ENCODE measurements at regions not wholly inside any gene's neighbourhood (a gene's known extent, or its start where the extent isn't known, plus 50 kb on each side); places are given as distances from the start of the nearest gene placed in this dataset.

DNA sequence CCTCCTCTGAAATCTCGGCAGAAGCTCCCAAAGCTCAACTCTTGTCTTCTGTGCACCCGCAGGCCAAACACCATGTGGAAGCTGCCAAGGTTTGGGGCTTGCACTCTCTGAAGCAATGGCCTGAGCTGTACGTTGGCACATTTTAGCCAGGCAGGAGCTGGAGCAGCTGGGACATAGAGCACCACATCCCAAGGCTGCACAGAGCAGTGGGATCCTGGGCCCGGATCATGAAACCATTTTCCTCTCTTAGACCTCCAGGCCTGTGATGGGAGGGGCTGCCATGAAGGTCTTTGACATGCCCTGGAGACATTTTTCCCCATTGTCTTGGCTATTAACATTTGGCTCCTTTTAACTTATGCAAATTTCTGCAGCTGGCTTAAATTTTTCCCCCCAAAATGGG is 567.1 kb upstream of the ZNF608 start:
- no peak for DNase-seq (ENCODE audit: low read depth in 2 of 3, low spot score in 2 of 3)

GRCh38 chr5:125315306-125315705 is 568.9 kb upstream of the ZNF608 start:
- DNase-seq (ENCODE audit: low read depth in 2 of 3, low spot score in 2 of 3) = no peak

GRCh38 chr5:125316391-125316790 is 570.0 kb upstream of the ZNF608 start:
- DNase-seq (ENCODE audit: low read depth in 2 of 3, low spot score in 2 of 3) = no peak

DNA sequence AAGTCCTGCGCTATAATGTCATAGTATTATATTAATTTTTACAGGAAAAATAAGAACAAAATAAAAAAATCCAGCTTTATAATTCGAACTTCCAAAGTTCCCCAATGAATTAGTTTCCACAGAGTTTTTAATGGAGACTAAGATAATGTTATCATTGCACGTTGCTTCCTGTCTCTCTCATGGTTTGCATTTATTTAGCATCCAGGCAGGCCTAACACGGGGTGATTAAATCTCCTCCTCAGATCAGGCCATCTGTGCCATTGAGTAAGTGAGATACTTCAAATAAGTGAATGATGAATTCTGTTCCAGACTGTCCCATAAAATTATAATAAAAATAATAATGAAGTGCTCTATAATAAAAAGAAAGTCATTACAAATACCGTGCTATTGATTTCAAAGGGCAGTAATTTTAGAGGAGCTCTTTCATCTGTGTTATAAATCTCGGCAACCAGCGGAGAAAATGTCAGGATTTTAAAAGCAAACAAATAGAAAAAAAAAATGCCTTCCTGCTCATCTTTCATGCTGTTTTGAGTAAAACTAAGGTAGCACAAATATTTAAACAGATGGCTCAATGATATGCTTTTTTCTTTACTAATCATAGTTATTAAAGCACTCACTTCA is 570.6 kb upstream of the ZNF608 start:
- no peak for DNase-seq (ENCODE audit: low read depth in 2 of 3, low spot score in 2 of 3)

DNA sequence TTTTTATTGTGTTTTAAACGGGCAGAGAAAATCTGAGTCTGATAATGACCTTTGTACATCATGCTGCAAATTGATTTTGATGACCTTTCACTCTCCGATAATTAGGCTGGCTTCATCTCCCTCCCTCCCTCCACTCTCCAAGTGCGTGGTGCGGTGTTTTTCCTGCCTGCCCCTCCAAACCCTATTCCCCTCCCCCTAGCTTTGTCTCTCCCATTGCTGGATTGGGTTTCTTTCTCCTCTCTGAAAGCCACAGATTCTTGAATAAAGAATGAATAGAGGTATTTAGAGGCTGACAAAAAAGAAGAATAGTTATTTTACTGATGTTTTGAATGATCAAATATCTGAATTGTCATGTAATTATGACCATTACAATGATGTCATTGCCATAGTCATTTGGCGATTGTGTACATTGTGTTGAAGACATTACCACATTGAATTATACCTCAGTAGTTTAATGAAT is 571.1 kb upstream of the ZNF608 start:
- no peak for DNase-seq (ENCODE audit: low read depth in 2 of 3, low spot score in 2 of 3)

- no peak for DNase-seq (ENCODE audit: low read depth in 2 of 3, low spot score in 2 of 3)
Observed at GRCh38 chr5:125321654-125322053, 575.2 kb upstream of the ZNF608 start.

DNA sequence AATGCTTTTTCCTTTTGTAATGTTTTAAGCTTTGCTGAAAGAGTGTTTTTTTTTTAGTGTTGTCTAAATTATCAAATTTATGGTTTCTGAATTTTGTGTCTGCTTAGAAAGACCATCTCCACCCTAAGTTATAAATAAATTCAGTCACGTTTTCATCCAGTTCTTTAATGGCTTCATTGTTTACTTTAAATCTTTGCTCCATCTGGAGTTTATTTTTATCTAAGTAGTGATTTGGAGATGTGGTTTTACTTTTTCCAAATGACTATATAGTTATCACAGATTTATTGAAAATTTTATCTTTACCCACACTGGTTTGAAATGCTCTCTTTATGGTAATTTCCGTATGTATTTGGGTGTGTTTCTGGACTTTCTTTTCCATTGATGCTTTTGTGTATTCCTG is 577.2 kb upstream of the ZNF608 start:
- no peak for DNase-seq (ENCODE audit: low read depth in 2 of 3, low spot score in 2 of 3)

DNA sequence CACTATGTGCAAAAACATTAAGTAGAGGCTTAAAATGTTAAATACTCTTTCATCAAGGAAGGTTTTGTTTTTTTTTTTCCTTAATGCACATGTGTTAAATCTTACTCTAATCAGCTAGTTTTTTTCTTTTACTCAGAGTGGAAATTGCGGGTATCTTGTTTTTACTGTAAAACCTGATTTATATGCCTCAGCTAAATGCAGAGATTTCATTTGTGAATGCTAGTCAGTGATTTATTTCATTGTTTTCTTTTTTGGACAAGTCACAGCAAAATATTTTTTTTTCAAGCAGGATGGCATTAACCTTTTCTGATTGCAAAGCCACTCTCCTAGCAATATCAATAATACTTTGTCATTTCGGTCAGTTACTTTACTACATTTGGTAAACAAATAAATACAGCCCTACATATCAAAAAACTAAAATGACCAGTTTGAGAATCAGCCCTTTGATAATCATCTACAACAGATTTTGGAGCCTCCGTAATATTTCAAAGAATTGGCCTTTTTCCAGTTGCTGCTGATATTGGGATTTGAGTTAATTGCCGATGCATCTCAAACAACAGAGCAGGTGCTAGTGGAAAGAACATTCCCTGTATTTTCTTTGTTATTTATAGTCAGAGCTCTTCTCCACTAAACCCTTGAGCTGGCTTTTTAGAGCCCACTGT is 579.2 kb upstream of the ZNF608 start:
- no peak for DNase-seq (ENCODE audit: low read depth in 2 of 3, low spot score in 2 of 3)

GRCh38 chr5:125326150-125326510 is 579.7 kb upstream of the ZNF608 start:
- no peak for DNase-seq (ENCODE audit: low read depth in 2 of 3, low spot score in 2 of 3)

DNA sequence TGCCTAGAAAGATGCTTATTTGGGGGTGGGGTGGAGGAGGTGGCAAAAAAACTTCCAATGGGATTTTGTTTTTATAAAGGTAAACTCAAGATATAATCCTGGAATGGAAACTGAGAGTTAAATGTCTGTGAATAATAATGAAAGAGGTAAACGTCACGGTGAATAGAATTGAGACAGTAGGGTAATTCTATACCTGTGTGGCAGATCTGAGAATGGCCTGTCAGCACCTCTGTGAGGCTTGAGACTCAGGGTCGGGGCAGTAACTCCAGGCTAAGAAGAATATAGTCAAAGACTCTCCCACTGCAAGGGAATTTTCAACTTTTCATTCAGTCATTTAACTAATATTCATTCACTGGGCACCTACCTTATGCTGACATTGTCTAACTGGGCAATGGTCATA is 581.2 kb upstream of the ZNF608 start:
- no peak for DNase-seq (ENCODE audit: low read depth in 2 of 3, low spot score in 2 of 3)

GRCh38 chr5:125331987-125332598 is 585.7 kb upstream of the ZNF608 start:
- no peak for DNase-seq (ENCODE audit: low read depth in 2 of 3, low spot score in 2 of 3)

DNA sequence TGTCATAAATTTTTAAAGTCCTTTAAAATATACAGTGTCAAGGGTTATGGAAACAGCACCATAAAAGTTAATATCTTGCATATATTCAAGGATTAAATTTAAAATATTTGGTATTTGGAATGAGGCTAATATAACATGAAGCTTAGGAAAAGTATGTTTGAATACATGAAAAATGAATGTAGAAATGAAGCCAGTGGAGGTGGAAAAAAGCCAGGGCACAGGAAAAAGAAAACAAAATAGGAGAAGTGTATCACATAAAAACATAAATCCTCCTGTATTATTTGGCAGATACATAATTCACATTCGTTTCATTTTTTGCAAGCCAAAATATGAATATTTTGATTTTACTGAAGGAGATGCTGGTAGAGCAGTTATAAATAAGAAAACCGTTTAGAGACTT is 587.0 kb upstream of the ZNF608 start:
- DNase-seq (ENCODE audit: low read depth in 2 of 3, low spot score in 2 of 3) = no peak

DNA sequence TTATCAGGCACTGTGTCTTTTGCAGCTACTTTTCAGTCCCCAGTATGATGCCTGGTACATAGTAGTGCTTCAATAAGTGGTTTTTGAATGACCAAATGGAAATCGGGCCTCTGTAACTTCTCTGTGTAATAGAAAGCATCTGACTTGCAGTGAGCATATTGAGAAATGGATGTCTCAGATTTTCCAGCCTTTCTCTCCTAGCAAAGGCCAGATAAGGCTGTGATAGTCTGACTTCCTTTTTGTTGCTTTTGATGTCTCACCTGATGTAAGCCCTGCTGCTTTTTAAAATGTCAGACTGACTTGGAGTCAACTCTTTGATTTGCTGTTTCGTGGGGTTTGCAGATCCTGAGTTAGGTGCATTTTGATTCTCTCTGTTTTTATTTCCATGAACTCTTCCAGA is 590.0 kb upstream of the ZNF608 start:
- no peak for DNase-seq (ENCODE audit: low read depth in 2 of 3, low spot score in 2 of 3)

- no peak for DNase-seq (ENCODE audit: low read depth in 2 of 3, low spot score in 2 of 3)
Observed at GRCh38 chr5:125337294-125337693, 590.9 kb upstream of the ZNF608 start.

DNA sequence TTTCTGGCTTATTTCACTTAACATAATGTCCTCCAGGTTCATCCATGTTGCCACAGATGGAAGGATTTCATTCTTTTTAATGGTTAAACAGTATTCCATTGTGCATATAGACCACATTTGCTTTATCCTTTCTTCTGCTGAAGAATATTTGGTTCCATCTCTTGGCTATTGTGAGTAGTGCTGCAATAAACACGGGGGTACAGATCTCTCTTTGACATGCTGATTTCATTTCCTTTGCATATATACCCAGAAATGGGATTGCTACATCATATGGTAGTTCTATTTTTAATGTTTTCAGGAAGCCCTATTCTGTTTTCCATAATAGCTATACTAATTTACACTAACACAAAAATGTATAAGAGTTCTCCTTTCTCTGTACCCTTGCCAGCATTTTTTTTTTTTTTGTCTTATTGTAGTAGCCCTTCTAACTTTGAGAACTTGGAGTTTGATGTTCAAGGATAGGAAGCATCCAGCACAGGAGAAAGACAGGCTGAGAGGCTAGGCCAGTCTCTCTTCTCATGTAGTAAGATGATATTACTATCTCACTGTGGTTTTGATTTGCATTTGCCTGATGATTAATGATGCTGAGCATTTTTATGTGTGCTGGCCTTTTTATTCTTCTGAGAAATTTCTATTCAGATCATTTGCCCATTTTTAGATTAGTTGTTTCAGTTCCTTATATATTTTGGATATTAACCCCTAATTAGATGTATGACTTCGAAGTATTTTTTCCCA is 592.2 kb upstream of the ZNF608 start:
- no peak for DNase-seq (ENCODE audit: low read depth in 2 of 3, low spot score in 2 of 3)

DNA sequence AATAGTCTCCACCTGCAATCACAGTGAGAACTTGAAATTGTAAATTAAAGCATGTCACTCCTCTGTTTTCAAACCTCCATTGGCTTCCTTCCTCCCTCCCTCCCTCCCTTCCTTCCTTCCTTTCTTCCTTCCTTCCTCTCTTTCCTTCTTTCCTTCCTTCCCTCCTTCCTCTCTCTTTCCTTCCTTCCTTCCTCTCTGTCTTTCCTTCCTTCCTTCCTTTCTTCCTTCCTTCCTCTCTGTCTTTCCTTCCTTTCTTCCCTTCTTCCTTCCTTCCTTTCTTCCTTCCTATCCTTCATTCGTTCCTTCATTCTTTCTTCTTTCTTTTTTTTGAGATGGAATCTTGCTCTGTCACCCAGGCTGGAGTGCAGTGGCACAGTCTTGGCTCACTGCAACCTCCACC is 595.0 kb upstream of the ZNF608 start:
- DNase-seq (ENCODE audit: low read depth in 2 of 3, low spot score in 2 of 3) = no peak

DNA sequence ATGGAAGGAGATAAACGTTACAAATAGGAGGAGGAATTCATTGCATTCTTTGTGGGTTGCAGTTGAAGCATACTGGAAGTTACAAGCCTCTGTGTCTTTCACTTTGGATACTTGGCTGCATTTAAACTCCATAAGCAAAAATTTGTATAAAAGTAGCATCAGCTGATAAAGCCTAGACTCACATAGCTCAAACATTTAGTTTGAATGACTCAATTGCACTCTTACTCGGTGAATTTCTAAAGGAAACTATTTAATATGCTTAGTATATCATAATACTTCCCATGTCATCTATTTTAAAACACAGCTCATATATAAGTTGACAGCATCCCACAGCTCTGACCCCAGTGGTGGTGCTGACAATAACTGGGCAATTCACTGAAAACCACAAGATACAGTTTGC is 596.6 kb upstream of the ZNF608 start:
- DNase-seq (ENCODE audit: low read depth in 2 of 3, low spot score in 2 of 3) = no peak

DNA sequence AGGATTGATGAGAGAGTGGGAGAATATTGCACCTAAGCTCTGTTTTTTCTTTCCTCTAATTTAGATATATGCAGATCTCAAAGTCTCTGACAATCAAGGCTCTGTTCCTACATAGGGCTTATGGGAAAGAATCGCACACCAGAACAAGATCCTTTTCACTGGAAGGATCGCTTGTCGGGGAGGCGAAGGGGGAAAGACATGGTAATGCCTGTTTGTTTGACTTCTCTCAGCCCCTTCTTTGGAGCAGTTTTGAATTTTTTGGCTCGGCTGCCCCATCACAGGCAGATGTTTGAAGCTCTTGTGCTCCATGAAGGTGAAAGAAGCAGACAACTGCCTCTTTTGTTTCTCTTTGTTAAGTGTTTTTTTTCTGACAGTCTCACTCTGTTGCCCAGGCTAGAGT is 599.9 kb upstream of the ZNF608 start:
- DNase-seq (ENCODE audit: low read depth in 2 of 3, low spot score in 2 of 3) = no peak

- no peak for DNase-seq (ENCODE audit: low read depth in 2 of 3, low spot score in 2 of 3)
Observed at GRCh38 chr5:125348221-125348692, 601.8 kb upstream of the ZNF608 start.

DNA sequence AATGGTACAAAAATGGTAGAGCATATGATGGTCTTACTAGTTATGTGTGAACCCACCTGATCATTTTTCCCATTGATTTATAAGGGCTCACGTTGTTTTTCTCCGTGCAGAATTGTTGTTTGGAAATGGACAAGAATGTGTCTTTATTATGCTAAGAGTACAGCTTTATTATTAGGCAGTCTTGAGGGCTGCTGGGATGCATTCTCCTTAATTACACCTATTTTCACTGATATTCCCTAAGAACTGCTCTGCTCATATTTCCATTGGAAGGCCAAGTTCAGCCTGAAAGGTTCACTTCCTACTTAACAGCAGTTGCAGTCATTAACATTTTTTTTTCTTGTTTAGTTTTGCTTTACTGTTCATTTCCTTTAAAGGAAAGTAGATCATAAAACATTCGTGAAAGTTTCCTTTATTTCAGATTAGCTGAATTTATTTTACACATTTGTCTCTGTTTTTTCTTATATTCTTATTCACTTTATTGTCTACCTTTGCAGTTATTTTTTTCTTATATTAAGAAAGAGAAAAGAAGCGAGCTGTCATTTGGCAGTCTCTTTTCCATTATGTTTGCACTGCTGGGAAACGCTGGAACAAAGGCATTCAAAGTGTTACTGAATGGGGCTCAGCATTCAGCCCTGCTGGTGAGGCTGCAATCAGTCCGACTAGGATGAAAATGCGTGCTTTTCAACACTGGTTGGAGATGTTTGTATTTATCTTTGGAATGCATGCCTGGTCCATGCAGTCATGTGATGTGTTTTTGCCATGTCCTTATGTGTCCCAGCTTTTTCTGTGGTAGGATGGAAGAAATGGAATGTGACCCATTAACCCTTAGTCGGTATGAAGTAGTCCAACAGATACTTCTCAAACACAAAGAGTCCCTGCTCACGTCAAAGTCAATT is 602.7 kb upstream of the ZNF608 start:
- no peak for DNase-seq (ENCODE audit: low read depth in 2 of 3, low spot score in 2 of 3)

DNA sequence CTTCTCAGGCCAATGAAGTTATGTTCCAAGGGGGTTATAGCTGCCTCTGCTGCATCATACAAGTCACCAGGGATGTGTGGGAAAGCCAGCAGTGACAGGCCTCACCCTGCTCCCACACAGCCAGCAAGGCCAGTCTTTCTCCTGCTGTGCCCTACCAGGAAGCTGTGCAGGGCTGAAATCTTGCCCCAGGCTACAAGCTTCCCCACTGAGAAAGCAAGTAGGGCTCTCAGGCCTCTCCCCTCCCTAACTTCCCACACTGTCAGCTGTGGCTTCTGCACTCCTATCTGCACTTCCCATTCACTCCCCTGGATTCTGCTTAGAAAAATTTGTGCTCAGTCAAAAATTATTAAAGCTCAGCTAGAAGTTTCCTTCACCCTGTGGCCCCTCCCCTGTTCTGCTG is 611.2 kb upstream of the ZNF608 start:
- no peak for DNase-seq (ENCODE audit: low read depth in 2 of 3, low spot score in 2 of 3)
